WTC11 (cell line): ENCODE measurements at regions not wholly inside any gene's neighbourhood (a gene's known extent, or its start where the extent isn't known, plus 50 kb on each side); places are given as distances from the start of the nearest gene placed in this dataset.

Experiments used
- CBFB ChIP-seq: sonication (generic); formaldehyde crosslinking; IDR thresholded peaks from 2 replicates; pipeline ENCODE4 v1.8.1; 2022; ENCODE audit warnings: mild to moderate bottlenecking, low read depth, missing genetic modification reagents
- ESRRA ChIP-seq: sonication (generic); formaldehyde crosslinking; IDR thresholded peaks from 2 replicates; pipeline ENCODE4 v1.8.1; 2022; ENCODE audit warnings: mild to moderate bottlenecking, missing genetic modification reagents, borderline replicate concordance
- FOXJ3 ChIP-seq: sonication (generic); formaldehyde crosslinking; IDR thresholded peaks from 2 replicates; pipeline ENCODE4 v1.9.0; 2021; ENCODE audit warnings: missing genetic modification reagents, mild to moderate bottlenecking, borderline replicate concordance
- SP1 ChIP-seq: sonication (generic); formaldehyde crosslinking; conservative IDR thresholded peaks from 2 replicates; pipeline ENCODE4 v1.8.1; 2022; ENCODE audit warnings: missing genetic modification reagents
- TCF7 ChIP-seq: sonication (generic); formaldehyde crosslinking; IDR thresholded peaks from 2 replicates; pipeline ENCODE4 v1.8.0; 2022; ENCODE audit warnings: mild to moderate bottlenecking, low read depth, missing genetic modification reagents, moderate library complexity
- TF ChIP-seq, protein P1 (sequence below): fragments of 200-600 bp; IDR thresholded peaks from 2 replicates; pipeline ENCODE4 v1.8.0; 2022; ENCODE audit warnings: antibody characterized with exemption

GRCh38 chr3:59512066-59512465 lies 462.2 kb upstream of the CFAP20DC start:
- TF ChIP-seq ESRRA (CRISPR knock-in tag) (no peak), FOXJ3 (CRISPR knock-in tag) (no peak), TCF7 (CRISPR knock-in tag) (no peak), CBFB (CRISPR knock-in tag) (no peak), SP1 (CRISPR knock-in tag) (no peak)
- TF ChIP-seq, protein P1, sequence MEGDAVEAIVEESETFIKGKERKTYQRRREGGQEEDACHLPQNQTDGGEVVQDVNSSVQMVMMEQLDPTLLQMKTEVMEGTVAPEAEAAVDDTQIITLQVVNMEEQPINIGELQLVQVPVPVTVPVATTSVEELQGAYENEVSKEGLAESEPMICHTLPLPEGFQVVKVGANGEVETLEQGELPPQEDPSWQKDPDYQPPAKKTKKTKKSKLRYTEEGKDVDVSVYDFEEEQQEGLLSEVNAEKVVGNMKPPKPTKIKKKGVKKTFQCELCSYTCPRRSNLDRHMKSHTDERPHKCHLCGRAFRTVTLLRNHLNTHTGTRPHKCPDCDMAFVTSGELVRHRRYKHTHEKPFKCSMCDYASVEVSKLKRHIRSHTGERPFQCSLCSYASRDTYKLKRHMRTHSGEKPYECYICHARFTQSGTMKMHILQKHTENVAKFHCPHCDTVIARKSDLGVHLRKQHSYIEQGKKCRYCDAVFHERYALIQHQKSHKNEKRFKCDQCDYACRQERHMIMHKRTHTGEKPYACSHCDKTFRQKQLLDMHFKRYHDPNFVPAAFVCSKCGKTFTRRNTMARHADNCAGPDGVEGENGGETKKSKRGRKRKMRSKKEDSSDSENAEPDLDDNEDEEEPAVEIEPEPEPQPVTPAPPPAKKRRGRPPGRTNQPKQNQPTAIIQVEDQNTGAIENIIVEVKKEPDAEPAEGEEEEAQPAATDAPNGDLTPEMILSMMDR: no peak
